ENCODE measurements at regions not wholly inside any gene's neighbourhood (a gene's known extent, or its start where the extent isn't known, plus 50 kb on each side); places are given as distances from the start of the nearest gene placed in this dataset.
A peak's percentile ranks its signal among the peaks of the same experiment; 100 is the strongest.

DNA sequence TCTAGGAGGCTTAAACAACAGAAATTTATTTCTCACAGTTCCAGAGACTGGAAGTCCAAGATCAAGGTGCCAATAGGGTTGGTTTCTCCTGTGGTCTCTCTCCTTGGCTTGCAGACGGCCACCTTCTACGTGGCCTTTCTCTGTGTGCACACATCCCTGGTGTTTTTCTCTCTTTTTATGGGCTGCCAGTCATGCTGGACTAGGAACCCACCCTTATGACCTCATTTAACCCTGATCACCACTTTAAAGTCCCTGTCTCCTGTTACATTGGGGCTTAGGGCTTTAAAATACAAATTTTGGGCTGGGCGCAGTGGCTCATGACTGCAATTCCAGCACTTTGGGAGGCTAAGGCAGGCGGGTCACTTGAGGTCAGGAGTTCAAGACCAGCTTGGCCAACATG lies 157.1 kb downstream of the TLE1 start:
- FAIRE-seq: no peak
- DNase-seq (ENCODE audit: low spot score): no peak

DNA sequence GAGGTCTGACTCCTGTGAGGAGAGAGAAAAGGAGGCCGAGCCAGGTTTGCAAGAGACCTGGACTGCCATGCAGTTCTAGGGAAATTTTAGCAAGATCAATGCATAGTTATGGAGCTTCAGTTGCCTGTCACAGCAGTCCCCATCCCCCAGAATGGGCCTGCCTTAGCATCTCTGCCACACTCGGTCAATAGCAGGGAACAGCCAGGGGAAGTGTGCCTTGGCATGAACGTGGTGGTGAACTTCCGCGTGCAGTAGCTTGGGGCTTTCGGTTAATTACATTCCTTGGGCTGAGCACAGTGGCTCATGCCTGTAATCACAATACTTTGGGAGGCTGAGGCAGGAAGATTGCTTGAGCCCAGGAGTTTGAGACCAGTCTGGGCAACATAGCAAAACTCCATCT lies 157.8 kb downstream of the TLE1 start:
- DNase-seq (ENCODE audit: low spot score): no peak
- no peak for FAIRE-seq

DNA sequence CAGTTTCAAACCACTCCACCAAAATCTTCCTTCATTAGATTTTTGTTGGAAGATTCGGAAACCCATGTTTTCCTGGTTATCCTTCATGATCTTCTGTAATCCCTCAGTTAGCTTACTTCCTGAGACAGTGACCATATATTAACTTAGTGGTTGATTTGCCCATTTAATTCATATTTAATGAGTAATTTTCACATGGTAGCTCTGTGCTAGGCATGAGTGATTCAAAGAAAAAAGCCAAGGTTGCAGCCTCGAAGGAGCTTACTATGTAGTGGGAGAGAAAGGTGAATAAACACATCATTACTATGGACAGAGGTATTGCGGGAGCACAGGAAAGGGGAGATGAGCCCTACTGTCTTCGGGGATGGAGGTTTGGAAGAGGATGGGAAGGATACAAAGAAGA lies 158.5 kb downstream of the TLE1 start:
- FAIRE-seq (peak; percentile 93), DNase-seq (ENCODE audit: low spot score) (peak; percentile 62)

DNA sequence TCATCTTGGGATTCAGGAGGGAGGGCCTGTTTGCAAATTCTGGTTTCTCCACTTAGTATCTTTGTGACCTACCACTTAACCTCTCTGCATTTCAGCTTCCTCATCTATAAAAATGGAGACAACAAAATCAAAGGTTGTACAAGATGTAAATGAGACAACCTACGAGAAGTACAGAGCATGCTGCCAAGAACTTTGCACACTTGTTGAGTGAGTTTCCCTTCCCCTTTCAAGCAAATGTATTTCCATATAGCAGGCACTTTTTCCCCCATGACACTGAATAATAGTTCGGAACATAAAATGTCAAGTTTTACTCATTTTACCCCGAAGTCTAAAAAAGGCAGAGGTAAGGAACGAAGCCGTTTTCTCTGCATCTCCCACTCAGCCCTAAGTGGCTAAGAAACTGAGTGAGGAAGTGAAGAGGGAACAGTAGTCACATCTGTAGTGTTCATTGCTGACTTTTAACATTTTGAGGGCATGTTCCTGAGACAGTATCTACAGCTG lies 159.0 kb downstream of the TLE1 start:
- no peak for FAIRE-seq
- no peak for DNase-seq (ENCODE audit: low spot score)

DNA sequence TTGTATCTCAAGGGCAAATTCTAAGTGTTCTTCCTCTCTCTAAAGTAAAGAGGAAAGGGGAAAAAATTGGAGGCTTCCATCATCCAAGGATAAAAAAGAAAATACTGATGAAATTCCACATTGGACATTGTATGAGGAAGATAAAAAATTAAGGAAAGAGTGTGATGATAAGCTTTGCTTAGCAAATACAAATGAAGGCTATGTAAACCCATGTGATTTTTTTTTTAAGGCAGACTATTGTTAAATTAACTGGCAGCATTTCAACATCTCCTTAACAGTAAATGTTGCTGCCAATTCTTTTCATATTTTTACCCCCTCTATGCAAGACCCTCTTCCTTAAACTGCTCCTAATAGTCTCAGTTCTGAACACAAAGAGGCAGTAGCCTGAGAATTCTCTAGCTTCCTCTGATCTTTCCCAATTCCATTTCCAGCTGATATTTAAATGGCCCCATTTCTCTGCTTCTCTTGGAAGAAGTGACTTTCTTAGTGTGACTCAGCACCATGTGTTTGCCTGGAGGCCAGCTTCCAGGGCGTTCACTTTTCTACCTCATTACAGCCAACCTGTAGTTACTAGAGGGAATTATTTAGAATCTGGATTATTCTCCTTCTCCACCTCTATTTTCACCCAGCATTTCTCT lies 159.7 kb downstream of the TLE1 start:
- FAIRE-seq: peak; percentile 87
- peak; percentile 65 for DNase-seq (ENCODE audit: low spot score)

DNA sequence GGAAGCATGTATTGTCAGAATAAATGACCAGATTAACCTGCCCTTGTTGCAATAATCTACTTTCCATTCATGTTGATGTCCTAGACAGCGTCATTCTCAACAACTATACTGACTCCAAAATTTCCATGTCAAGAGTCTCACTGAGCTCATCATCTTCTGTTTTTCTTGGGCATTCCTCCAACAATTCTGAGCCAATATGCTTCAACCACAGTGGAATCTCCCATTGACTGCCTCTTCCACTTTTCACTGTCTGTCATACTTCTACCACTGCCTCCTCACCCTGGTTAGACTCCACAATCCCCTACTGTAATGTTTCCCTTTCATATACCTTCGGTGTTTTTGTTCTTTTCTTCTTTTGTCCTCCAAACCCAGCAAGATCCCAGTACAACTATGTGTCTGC lies 162.8 kb downstream of the TLE1 start:
- DNase-seq (ENCODE audit: low spot score) (peak; percentile 86), FAIRE-seq (peak; percentile 87)

DNA sequence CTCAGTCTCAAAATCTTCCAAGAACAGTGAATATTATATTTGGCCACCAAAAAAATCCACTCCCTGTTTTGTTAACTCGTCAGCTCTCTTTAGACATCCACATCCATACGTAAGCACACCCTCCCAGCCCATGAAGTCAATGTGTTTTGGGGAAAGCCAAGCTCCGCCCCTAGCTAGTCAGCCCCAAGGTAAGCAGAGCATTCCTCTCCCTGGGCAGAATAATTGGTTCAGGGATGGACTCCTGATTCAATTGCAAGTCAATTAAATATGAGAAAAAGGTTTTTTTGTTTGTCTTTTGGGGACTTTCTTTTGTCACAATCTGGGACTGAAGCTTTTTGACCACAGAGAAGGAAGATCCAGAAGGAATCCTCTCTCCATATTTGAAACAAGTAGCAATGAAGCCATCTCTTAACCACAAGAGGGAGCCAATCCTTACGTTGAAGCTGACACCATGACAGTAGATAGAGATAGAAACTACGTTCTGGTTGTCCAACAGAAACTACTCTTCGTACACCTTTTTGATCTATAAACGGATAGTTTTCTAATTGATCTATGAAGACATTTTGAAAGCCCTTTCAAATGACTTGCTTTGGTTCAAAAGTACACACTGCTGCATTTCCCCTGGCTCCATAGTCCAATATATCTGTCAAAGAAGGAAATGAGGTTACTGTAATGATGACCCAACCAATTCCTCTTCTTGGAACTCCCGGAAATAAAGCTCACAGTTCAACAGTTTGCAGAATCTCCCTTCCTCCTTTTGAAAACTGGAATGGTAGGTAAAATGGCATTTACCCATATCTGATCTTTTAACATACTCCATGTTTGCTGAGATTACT lies 166.4 kb downstream of the TLE1 start:
- DNase-seq (ENCODE audit: low spot score): peak; percentile 63
- peak; percentile 75 for FAIRE-seq

DNA sequence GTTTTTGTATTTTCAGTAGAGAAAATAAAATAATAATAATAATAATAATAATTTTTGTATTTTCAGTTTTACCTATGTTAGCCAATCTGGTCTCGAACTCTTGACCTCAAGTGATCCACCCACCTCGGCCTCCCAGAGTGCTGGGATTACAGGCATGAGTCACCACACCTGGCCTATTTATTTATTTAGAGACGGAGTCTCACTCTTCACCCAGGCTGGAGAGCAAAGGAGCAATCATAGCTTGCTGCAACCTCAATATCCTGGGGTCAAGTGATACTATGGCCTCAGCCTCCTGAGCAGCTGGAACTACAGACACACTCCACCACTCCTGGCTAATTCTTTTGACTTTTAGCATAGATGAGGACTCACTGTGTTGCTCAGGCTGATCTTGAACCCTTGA lies 167.5 kb downstream of the TLE1 start:
- FAIRE-seq (no peak), DNase-seq (ENCODE audit: low spot score) (peak; percentile 12)

DNA sequence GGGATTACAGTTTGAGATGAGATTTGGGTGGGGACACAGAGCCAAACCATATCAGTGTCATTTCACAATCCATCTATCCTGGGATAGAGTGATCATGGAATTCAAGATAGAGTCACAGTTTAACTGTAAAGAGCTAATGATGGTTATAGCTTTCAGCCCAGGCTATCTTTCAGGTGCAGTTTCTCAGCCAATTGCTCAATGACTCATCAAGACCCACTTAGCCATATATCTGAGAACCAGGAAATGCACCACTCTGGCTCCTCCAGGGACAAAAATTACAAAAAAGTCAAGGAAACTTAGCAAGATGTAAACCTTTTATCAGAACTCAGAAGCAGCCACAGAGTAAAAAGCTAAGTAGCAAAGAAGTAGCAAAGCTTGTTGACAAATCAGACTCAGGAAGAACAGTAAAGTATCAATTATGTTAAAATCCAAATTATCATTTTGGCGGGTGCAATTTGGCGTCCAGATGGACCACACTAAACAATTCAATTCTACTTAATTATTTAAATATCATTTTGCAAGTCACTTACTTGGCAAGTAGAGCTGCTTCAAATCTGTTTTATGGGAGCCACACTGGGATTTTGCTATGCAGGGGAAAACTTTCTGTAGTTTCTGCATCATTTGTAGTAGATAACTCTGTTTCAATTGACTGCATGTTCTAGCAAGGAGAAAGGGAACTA lies 169.4 kb downstream of the TLE1 start:
- peak; percentile 11 for DNase-seq (ENCODE audit: low spot score)
- FAIRE-seq: peak; percentile 48

DNA sequence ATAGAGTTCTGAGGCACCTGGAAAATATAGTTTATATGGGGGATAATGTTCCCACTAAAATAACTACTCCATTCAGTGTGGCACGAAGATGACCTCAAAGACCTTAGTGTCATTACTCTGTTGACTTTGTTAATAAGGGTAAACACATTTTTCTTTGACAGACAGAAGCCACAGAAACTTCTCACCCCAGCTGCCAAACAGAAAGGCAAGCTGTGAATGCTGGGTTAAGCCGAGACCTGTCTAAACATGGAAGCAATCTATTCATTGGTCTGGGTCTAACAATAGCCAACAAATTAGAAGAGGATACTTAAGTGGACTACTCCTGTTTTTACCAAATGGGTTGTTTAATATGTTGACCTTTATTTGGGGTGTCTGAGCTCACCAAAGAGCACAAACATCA lies 171.4 kb downstream of the TLE1 start:
- no peak for DNase-seq (ENCODE audit: low spot score)
- FAIRE-seq: no peak

DNA sequence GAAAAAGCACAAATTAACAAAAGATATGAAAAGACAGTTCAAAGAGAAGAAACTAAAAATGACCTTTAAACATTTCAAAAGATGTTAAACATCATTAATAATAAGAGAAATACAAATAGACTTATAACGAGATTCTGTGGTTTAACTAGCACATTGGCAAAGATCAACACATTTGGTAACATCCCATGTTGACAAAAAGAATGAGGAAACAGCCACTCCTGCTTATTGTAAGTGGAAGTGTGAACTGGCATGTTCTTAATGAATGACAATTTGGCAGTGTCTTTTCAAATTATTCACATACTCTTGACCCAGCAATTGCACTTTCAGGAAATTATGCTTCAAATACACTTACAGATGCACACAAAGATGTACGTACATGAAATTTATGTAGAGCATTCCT lies 176.3 kb downstream of the TLE1 start:
- FAIRE-seq (no peak), DNase-seq (ENCODE audit: low spot score) (no peak)

DNA sequence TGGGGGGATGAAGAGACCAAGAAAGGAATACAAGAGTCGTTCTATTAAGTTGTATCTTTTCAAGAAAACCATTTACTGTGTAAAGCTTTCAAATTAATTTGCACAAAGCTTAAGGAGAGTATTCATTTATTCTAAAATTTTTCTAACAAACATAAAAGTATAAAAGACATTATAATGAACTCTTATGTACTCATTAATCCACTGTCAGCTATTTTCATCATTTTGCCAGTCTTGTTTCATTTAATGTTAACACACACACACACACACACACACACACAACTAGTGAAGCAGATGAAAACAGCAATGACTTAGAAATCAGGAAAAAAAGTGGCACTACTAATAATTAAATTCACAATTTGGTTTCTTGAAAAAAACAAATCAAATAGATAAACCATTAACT lies 176.7 kb downstream of the TLE1 start:
- no peak for FAIRE-seq
- no peak for DNase-seq (ENCODE audit: low spot score)

DNA sequence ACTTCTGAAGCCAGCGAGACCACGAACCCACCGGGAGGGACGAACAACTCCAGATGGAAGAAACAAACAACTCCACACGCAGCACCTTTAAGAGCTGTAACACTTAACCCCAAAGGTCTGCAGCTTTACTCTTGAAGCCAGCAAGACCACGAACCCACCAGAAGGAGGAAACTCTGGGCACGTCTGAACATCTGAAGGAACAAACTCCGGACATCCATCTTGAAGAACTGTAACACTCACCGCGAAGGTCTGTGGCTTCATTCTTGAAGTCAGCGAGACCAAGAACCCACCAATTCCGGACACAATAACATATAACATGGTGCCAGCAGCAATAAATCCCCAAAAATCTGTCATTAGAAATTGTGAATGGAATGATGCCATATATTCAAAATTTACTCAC lies 180.9 kb downstream of the TLE1 start:
- FAIRE-seq (no peak), DNase-seq (ENCODE audit: low spot score) (no peak)

DNA sequence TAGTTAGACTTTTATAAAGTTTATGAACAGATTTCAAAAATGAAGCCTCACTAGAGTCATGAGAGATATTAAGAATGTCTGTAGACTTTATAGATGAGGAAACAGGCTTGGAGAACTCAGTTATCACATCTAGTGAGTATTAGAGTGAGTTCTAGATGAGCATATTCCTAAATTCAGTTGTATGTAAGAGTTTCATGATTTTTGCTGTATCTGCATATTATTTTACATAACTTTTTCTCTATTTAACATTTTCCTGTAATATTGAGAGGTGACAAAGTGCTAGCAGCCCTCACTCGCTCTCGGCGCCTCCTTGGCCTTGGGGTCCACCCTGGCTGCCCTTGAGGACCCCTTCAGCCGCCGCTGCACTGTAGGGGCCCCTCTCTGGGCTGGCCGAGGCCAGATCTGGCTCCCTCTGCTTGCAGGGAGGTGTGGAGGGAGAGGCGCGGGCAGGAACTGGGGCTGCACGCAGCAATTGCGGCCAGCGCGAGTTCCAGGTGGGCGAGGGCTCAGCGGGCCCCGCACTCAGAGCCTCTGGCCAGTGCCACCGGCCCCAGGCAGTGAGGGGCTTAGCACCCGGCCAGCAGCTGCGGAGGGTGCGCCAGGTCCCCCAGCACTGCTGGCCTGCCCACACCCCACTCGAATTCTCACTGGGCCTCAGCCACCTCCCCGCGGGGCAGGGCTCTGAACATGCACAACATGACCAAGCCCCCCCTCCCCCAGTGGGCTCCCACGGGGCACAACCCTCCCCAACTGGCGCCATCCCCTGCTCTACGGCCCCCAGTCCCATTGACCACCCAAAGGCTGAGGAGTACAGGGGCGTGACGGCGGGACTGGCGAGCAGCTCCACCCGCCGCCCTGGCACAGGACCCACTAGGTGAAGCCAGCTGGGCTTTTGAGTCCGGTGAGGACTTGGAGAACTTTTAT lies 182.1 kb downstream of the TLE1 start:
- FAIRE-seq: no peak
- DNase-seq (ENCODE audit: low spot score): no peak

DNA sequence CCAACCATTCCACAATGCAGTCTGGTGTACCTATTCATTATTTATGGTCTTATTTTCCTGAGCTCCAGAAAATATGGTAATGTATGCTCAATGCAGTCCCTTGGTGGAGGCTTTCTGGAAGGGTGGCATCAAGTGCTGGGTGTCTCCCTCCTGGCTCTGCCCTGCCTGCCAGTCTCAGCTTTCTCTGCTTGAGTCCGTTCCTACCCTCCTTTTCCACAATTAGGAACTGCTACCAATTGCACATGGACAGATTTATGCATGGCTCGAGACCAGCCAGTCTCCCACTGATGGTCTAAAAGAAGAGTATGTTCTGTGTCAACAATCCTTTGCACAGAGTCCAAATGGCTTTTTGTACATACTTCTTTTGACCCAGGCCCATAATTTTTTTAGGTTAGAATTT lies 189.8 kb downstream of the TLE1 start:
- DNase-seq (ENCODE audit: low spot score): no peak
- FAIRE-seq: no peak

DNA sequence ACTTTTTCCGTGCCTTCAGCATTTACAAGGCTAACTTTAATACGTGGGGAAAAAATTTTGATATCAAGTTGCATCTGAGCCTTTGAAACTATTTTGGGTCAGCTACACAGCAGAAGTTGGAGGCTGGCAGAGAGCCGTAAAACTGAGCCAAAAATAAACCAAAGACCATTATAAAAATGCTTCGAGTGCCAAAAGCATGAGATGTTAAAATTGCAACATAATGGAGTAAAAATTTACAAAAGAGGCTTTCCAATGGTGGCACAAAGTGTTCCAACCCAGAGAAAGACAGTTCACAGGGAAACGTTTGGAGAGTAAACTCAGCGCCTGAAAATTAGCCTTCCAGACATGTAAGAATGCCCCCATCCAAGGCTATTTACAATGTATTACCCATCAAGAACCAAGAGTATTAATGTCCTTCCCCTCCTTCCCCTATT lies 190.3 kb downstream of the TLE1 start:
- FAIRE-seq: no peak
- DNase-seq (ENCODE audit: low spot score): no peak

DNA sequence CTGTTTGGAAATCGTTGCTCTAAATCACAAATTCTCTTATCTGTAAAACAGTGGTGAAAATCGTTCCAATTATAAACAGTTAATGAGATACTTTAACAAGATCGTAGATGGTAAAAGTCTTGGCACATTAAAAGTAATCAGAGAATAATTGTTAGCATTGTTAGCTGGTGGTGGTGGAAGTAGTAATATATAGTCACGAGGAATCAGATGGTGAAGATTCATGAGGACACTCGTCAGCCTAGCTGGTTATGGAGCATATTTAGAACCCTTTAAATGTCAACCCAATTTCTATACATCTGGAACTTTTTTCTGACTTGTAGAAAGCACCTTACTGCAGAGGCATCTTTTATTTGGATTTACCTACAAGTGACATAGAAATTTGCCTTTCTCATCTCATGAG lies 190.8 kb downstream of the TLE1 start:
- no peak for DNase-seq (ENCODE audit: low spot score)
- FAIRE-seq: no peak

DNA sequence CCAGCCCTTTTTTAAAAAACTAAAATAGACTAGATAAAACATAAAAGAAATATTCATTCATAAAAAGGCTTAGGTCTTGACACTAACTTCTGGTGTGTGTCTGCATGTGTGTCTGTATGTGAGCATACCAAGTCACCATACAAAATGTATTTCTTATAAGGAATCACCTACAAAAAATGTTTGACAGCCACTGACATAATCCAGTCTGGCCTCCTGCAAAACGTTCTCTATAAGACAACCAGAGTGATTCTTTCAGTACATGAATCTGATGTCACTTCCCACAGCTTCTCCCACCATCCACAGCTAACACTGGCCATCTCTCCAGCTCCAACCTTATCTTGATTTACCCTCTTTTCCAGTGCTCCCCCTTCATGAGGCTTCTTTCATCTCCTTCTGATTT lies 192.3 kb downstream of the TLE1 start:
- FAIRE-seq (no peak), DNase-seq (ENCODE audit: low spot score) (no peak)

DNA sequence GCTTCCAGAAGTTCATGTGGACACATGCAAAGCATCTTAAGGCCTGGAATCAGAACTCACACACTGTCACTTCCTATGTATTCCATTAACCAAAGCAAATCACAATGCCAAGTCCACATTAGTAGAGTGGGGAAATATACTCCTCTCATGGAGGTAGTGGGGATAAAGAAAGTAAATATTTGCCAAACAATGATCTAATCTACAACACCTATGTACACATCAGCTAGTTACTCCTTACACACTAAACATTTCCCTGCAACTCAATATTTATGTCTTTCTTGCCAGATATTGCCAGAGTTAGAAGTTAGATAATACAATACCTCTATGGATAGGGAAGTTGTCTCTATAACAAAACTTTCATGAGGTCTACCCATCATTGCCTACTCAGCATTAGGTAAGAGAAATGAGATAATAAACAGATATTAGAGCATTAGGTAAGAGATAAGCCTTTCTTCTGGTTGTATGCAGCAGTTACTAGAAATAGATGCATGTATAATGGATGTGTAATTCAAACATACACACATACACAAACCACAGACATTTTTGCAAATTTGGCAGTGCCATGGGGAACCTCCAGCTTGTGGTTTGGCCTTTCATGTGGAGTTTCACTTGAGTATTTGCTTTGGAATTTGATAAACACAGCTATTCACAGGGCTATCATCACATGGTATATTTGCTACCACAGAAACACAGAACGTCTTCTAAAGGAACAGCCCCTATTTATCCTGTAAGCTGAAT lies 196.5 kb downstream of the TLE1 start:
- peak; percentile 95 for DNase-seq (ENCODE audit: low spot score)
- FAIRE-seq: peak; percentile 91

DNA sequence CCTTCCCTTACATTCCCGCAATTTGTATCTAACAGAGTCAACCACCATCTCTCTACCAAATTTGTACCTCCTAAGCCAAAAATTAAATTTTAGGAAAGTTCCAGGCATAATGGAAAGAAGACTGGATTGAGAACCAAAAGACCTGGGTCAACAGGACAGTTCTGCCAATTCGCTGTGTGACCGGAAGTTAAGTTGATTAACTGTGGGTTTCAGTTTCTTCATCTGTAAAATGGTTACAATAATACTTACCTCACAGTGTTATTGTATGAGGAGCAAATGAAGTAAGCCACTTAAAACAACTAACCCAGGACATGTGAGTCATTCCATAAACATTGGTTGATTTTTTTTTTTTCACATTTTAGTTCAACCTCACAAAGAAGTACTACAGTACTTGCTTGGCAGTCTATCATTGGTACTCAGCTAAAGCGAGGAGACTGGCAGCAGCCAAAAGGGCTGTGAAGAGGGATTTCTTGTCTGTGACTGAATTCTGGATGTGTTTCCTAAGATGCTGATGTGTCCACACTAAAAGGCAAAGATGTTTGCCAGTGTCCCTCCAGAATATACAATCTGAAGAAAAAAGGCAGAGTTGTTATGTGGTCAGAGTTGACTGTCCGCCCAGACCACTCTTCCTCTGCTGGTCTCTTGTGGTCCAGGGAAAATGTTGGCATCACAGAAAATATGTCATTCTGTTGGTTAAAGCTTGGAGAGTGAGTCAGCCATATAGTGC lies 198.6 kb downstream of the TLE1 start:
- FAIRE-seq (peak; percentile 95), DNase-seq (ENCODE audit: low spot score) (peak; percentile 89)

All from RCC 7860 (cell line).